ENCODE measurements at regions not wholly inside any gene's neighbourhood (a gene's known extent, or its start where the extent isn't known, plus 50 kb on each side); places are given as distances from the start of the nearest gene placed in this dataset.
"Not testable (repeated sequence)": the region's sequence is repeated elsewhere in the genome, so short reads cannot be mapped to it uniquely, and the experiment has no call there.

DNA sequence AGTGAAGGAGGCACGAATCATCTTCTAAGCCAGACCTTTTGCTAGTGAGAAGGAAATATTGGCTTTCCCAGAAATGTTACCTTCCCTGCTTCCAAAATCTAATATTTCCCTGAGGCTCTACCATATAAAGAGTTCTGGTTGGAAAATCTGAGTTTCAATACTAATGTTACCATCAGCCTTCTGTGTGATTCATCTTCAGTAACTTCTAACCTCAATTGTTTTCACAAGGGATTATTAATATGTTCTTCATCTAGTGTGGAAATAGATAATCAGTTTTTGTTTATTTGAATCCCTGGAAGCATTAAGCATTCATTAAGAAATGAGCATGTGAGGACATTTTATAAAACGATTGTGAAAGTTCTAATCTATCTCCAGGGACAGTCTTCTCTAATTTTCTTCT lies 720.9 kb downstream of the AACS start:
- no peak overlapping the region for H3K27ac ChIP-seq

DNA sequence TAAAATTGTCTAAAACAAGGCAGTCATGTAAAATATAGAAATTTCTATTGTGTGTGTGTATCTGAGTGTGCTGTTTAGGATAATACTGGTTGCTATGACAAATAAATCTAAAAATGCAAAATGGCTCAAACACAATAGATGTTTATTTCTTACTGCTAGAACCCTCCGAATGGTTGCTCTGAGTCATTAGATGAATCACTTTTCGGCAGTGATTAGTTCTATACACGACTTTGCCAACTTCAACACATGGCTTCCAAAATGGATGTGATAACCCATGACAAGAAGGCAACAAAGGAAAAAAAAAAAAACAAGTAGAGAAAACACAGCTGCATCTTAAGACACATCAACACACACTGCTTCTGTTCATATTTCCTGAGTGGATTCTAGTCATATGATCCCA lies 729.2 kb downstream of the AACS start:
- Histone ChIP-seq H3K4me3 (no peak overlapping the region), H3K27ac (no peak overlapping the region)

More for the DNA sequence above, 720.9 kb downstream of the AACS start:
- no peak overlapping the region for H3K4me3 ChIP-seq

DNA sequence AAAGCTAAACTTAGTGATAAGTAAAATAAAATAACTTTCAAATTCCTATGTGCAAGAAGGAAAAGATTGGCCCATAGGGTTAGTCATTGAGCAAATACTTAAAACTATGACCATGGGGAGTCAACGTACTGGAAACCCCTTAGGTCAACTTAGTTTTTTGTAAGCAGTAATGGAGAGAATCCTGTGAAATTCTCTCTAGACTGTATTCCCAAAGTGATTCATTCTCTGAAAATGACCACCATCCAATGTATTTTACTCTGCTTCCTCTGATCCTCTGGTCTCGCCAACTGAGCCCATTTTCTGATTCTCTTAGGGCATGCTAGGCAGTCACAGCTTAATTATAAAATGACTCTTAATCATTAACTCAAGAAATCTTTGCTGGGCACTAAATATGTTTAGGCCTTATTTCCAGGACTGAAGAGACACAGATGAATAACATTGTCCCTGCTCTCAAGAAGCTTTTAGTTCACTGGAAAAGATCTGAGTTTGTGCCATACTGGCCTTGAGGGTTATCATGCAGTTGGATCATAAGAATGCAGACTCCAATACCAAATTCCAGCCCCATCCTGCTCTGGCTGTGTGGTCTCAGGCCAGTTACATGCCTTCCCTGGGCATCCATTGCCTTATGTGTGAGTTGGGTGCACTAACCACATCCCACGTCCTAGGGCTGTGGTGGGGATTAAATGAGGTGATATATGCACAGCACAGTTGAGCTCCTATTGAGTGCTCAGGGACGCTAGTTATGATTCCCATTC lies 732.4 kb downstream of the AACS start:
- no peak overlapping the region for H3K4me3 ChIP-seq
- no peak overlapping the region for H3K27ac ChIP-seq

DNA sequence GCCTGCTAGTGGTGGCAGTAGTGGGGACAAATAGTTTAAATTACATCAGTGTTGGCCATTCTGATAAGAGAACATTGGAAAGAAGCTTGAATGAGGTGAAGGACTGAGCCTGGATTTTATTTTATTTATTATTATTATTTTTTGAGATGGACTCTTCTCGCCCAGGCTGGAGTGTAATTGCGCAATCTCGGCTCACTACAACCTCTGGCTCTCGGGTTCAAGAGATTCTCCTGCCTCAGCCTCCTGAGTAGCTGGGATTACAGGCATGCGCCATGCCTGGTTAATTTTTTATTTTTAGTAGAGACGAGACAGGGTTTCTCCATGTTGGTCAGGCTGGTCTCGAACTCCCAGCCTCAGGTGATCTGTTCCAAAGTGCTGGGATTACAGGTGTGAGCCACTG lies 739.4 kb downstream of the AACS start:
- H3K27ac ChIP-seq, result no peak overlapping the region
- H3K4me3 ChIP-seq, result no peak overlapping the region

DNA sequence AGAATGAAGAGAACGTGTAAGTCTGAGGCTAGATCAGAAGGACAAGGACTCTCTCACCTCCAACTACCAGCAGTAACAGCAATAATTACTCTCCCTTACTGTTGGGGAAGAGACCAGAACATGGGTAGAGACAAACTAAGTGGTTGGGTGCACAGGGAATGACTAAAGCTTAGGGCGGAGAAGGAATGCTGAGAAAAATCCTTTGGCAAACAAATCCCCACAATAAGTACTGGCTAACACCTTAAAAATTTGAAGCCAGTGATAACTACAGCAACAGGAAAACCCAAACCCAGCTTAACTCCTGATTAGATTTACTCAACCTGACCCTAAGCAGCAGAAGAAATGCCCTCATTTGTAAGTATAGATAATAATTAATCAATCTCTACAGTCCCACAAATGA lies 759.0 kb downstream of the AACS start:
- Histone ChIP-seq H3K27ac (no peak overlapping the region), H3K4me3 (no peak overlapping the region)

DNA sequence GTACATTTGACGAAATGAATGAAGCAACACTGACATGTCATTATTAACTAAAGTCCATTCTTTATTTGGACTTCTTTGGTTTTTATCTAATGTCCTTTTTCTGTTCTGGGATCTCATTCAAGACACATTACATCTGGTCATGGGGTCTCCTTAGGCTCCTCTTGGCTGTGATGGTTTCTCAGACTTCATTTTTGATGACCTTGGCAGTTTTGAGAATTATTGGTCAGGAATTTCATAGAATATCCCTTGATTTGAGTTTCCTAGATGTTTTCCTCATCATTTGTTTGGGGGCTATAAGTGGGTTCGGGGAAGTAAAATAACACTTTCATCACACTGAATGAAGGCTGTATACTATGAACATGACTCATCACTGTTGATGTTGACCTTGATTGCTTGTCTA lies 770.6 kb downstream of the AACS start:
- Histone ChIP-seq H3K4me3 (no peak overlapping the region), H3K27ac (no peak overlapping the region)

DNA sequence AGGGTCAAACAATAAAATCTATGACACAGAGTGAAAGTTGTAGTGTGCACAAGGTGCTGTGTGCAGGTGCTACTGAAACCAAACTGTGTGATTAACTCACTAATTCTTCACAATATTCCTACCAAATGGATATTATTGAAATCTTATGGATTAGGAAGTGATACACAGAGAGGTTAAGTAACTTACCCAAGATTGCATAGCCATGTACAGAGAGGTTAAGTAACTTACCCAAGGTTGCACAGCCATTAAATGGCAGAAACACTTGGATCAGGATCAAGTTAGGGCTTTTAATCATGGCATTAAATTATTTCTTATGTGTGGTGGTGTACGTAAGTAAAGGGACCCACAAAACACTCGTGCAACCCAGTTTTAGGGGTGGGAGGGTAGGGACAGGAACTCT lies 771.4 kb downstream of the AACS start:
- Histone ChIP-seq H3K27ac (no peak overlapping the region), H3K4me3 (no peak overlapping the region)

DNA sequence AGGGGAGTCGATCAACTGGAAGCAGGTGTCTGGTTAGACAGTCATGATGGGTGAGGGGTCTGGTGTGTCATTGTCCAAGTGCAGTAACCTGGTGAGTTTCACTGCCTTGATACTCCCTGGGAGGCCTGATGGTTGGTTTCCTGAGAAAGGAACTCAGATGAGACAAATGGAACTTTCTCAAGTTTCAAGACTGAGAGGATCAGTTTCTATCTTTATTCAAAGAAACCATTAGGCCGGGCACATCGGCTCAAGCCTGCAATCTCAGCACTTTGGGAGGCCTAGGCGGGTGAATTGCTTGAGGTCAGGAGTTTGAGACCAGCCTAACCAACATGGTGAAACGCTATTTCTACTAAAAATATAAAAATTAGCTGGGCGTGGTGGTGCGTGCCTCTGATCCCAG lies 776.1 kb downstream of the AACS start:
- Histone ChIP-seq H3K4me3 (no peak overlapping the region), H3K27ac (no peak overlapping the region)

DNA sequence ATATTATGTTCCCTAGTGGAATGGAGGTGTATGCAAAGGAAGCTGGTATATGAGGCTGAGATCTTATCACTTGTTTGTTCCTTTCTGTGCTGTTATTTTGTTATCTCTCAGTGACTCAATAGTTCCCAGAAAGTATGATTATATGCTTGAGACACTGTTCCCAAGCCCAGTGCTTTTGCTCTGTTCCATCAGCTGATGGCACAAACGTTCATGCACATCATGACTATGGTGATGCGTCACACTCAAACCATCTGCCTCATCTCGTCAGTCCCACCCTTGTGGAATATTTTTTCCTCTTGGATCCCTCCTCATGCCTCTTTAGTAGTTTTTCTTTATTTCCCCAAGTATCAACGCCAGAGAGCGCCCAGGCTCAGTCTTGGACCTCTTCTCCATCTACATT lies 786.9 kb downstream of the AACS start:
- no peak overlapping the region for H3K27ac ChIP-seq
- H3K4me3 ChIP-seq, result no peak overlapping the region

DNA sequence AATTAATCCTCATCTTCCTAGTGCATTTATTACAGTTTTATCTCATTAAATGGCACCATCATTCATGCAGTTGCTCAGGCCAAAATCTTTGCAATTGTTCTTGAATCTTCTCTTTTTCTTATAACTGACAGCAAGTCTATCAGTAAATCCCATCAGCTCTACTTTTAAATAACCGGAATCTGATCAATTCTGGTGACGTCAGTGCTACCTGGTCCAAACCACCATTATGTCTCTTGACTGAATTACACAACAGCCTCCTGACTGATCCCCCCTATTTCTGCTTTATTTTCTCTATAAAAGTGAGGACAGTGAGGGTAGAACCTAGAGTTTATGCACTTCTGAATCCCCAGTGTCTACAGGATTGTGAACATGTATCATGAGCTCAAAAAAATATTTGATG lies 787.4 kb downstream of the AACS start:
- no peak overlapping the region for H3K27ac ChIP-seq
- no peak overlapping the region for H3K4me3 ChIP-seq

DNA sequence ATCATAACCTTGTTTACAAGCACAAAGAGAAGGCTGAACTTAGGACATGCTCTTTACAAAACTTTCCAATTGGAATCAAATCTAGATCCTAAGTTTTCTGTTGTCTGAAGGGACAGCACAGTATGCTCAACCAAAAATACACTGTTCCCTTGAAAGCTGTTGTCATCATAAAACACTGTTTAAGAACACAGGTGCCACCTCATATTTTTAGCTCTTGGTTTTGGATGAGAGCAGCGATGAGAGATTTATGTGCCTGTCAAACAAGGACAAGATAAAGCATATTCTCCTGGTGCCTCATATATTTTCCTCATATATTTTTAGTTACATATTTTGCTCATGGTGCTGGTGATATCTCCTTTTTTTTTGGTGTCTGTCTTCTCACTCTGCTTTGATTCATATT lies 788.4 kb downstream of the AACS start:
- no peak overlapping the region for H3K4me3 ChIP-seq
- H3K27ac ChIP-seq, result no peak overlapping the region

DNA sequence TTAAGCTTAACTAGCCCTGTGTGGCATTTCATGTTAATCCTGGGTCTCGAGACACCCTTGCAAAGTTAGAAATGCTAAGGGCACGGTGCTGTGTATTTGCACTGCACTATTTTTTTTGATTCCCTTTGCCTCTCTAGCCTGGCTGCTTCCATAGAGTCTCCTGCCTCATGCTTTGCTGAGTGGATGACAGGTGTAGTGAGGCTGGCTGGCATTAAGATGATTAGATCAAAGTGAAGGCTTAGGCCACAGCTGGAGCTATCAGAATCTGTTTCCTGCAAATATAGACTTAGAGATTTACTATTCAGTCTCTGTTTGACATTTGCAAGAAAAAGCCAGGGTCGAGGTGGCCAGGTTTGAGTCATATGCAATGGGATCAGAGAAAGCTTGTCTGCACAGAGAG lies 791.1 kb downstream of the AACS start:
- H3K27ac ChIP-seq, result no peak overlapping the region

DNA sequence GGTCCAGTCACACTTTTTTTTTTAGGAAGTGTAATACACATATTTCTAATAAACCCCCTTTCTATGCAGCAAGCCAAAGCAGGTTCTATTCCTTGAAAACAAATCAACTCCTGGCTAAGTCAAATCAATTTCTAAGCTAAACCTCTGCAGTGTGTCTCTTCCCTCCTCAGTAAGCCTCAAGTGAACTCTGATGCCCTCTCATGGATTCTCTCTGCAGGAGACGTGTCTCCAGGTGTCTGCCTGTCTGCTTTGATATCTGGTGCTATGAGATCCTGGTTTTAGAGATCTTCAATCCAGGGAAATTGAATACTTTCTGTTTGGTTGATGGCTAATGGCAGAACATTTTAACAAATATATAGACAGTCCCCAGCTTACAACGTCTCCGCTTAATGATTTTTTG lies 791.7 kb downstream of the AACS start:
- Histone ChIP-seq H3K27ac (no peak overlapping the region), H3K4me3 (no peak overlapping the region)

More for the DNA sequence above, 791.1 kb downstream of the AACS start:
- H3K4me3 ChIP-seq, result no peak overlapping the region

DNA sequence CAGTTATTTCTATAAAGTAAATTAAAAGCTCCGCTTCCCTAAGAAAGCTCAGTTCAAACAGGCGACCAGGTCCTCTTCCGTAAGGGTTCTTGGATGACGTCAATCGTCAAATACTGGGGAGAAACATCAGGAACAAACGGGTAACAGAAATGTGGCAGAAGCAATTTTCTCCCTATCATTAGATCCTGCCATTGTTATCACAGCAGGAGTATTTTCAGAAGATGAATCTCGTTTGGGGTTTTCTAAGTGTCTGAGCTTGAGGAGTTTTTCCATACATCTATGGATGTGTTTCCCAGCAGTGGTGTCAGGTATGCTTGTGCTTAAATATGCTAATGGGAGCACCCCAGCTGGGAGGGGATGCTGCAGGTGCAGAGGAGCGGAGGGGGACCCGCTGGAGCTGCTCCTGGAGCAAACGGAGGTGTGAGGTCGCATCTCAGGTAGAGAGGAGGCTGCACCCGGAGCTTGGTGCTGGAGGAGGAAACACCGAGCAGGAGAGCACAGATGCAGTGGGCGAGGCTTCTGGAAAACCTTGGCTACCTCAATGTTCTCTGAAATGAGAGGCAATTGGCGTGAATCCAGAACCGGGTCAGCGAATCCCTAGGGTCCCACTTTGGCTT lies 795.5 kb downstream of the AACS start:
- Histone ChIP-seq H3K4me3 (no peak overlapping the region), H3K27ac (no peak overlapping the region)

DNA sequence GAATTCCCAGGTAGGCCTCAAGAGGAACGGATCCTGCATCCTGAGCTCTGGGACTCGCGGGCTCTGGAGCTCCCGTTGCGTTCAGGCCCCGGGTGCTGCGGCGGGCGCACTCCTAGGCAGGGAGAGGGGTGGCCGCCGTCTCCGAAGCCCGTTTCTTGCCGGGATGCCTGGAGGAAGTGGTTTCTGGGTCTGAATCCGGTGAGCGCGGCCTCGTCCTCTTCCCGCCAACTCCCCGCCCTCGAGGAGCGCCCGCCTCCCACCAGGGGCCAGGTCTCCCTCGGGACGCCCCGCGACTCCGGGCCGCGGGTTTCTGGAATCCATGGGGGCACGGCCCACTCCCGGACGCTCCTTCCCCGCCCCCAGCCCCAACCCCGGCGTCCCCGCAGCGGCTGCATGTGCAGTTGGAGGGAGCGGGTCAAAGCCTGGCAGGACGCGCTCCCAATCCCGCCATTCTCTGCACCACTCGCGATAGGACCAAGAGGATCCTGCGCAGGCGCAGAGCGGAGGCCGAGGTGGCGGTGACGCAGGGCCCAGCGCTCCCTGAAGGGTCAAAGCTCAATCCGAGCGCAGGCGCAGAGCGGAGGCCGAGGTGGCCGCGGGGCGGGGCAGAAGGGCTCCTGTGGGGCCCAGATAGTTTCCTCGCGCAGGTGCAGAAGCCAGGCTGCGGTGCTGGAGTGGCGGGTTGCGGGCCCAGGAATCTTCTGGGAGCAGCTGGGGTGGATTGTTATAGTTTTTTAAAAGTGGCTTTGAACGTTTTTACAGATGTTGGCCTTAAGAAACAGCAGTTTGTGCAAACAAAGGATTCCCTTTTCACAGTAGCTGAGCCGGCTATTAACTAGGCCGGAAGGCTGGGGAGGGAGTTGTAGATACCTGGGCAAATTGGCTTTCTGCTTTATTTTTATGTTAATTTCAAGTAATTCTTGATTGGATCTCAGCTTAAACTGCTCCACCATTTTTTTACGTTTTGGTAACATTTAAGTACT lies 796.4 kb downstream of the AACS start:
- Histone ChIP-seq H3K27ac (no peak overlapping the region), H3K4me3 (no peak overlapping the region)

DNA sequence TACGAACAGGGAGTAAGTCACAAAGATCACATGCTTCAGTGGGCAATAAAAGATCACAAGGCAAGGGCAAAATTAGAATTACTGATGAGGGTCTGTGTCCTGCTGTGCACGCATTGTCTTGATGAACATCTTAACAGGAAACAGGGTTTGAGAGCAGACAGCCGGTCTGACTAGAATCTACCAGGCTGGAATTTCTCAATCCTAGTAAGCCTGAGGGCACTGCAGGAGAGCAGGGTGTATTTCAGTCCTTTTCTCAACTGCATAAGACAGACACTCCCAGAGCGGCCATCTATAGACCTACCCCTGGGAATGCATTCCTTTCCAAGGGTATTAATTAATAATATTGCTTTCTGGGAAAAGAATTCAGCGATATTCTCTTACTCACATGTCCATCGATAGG lies 800.0 kb downstream of the AACS start:
- H3K4me3 ChIP-seq, result not testable (repeated sequence)

DNA sequence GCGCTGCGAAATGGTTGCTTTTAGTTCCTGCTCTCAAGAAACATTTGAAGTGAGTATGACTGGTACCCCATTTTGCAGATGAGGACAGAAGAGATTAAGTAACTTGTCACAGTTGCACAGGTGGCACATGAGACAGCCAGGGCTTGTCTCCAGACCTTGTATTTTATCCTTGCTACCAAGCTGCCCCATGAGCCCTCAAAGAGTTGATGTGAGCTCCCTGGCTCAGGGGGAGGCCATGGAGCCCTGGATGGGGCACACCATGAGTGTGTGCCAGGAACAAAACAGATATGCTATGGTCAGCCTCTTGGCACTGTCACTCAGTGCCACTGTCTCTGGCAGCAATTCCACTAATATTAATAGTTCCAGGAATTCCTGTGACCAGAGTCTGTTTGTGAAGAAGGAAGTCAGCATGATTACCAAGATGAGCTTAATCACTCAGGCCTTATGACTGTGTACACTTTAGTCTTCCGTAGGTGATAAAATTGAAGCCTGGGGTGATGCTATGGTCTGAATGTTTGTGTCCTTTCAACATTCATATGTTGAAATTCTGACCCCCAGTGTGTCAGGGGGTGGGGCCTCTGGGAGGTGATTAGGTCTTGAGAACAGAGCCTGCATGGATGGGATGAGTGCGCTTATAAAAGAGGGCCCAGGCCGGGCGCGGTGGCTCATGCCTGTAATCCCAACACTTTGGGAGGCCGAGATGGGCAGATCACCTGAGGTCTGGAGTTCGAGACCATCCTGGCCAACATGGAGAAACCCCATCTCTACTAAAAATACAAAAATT lies 806.8 kb downstream of the AACS start:
- Histone ChIP-seq H3K27ac (no peak overlapping the region), H3K4me3 (no peak overlapping the region)

More for the DNA sequence above, 800.0 kb downstream of the AACS start:
- H3K27ac ChIP-seq, result not testable (repeated sequence)

DNA sequence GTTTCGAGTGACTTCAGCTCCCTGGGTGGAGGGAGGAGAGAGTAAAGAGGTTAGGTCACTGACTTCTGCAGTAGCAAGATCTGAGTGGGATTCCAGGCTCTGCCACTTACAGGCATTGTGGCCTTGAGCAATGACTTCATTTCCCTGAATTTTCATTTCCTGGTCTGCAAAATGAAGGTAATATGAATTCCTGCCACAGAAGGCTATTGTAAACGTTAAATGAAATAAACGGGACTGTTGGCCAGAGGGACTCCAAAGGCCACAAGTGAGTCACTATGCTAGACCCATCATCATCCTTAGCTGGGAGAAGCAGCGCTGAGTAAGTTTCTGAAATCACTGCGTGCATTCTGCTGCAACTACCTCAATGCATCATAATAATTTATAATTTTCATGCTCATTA lies 807.8 kb downstream of the AACS start:
- no peak overlapping the region for H3K27ac ChIP-seq
- H3K4me3 ChIP-seq, result no peak overlapping the region

DNA sequence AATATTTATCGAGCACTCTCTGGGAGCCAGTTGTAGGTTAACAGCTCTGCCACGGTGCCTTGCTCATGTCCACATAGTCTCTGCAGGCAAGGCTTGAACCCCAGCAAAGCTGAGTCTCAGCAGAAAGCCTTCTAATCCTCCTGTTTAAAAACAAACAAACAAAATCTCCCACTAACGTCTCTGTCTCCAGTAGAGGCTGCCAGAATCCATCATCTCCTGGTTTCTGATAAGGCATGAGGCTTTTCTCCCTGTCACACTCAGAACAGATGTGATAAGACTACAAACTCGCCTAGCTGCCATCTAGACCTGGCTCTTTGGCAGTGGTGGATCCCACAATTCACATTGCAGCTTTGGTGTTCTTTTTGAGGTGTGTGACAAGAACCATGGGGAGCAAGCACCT lies 813.2 kb downstream of the AACS start:
- H3K27ac ChIP-seq, result no peak overlapping the region
- no peak overlapping the region for H3K4me3 ChIP-seq

DNA sequence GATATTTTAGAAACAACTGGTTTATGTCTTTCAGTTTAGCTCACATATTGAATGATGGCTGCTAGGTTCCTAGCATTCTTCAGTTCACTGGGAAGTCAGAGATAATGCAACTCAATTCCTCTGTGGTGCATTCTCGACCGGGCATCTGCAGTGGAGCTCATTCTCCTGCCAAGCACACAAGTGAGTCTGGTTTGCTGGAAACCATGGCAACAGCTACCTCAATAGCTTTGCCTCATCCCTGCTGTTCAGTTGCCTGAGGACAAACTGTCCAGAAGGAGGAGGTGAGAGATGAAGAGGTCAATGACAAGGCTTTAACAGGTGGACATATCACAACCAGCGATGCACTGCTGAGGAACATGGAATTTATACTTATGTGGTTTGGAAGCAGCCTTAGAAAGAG lies 816.9 kb downstream of the AACS start:
- no peak overlapping the region for H3K4me3 ChIP-seq
- H3K27ac ChIP-seq, result no peak overlapping the region

All from skin epidermis (tissue), 12 donors.